ENCODE measurements at regions not wholly inside any gene's neighbourhood (a gene's known extent, or its start where the extent isn't known, plus 50 kb on each side); places are given as distances from the start of the nearest gene placed in this dataset.

GRCh38 chr3:66803721-66804695 lies 194.1 kb upstream of the KBTBD8 start:
- DNase-seq: no peak
- WGBS (ENCODE audit: insufficient coverage): no CpG with 5 or more reads among the region's 7 CpGs
- Histone ChIP-seq H3K79me2 (ENCODE audit: control insufficient read depth, insufficient read depth, low read length) (no peaks in the 10 kb centered on the region), H2AFZ (ENCODE audit: insufficient read depth, low read depth, low read length, poor library complexity, severe bottlenecking) (no peak overlapping the region), H3K9me3 (ENCODE audit: control extremely low read depth in 1 of 3, control insufficient read depth in 2 of 3, insufficient read depth in 1 of 3, low read length in 2 of 3) (no peaks in the 10 kb centered on the region), H3K4me2 (replicated peaks; ENCODE audit: low read depth, low read length, poor library complexity, severe bottlenecking) (no peak overlapping the region), H3K27me3 (replicated peaks in 1 of 4; ENCODE audit: control extremely low read depth in 1 of 4, control insufficient read depth in 3 of 4, insufficient read depth in 4 of 4, low read length in 3 of 4) (peaks cover 0 to 6% (median 1%) of the 10 kb centered on the region in 4 experiments), H3K4me1 (ENCODE audit: control insufficient read depth in 2 of 2, insufficient read depth in 2 of 2, low read length in 2 of 2) (no peaks in the 10 kb centered on the region), H3K36me3 (replicated peaks in 1 of 2; ENCODE audit: control extremely low read depth in 1 of 2, control insufficient read depth in 1 of 2, extremely low read depth in 1 of 2, insufficient read depth in 2 of 2, low read length in 1 of 2) (no peaks in the 10 kb centered on the region), H3K4me3 (ENCODE audit: control extremely low read depth in 1 of 5, extremely low read depth in 1 of 5, insufficient read depth in 1 of 5, low read depth in 2 of 5, low read length in 4 of 5) (no peak overlapping the region), H3K9ac (ENCODE audit: low read length) (no peak overlapping the region), H3K27ac (ENCODE audit: low read length in 2 of 2) (no peak overlapping the region), H4K20me1 (ENCODE audit: control insufficient read depth, insufficient read depth, low read length, poor library complexity, severe bottlenecking) (no peaks in the 10 kb centered on the region)
- TF ChIP-seq EZH2 (IDR thresholded peaks at IDR 0.05; ENCODE audit: borderline replicate concordance, insufficient read depth, low read depth, low read length, poor library complexity, severe bottlenecking): no peak
- TF ChIP-seq CTCF (IDR thresholded peaks at IDR 0.05): no peak
- Mint-ChIP-seq H3K27ac (no peak overlapping the region), H3K27me3 (peaks cover 21% of the 10 kb centered on the region), H3K4me1 (no peaks in the 10 kb centered on the region), H3K9me3 (ENCODE audit: insufficient read depth) (no peaks in the 10 kb centered on the region), H3K4me3 (no peak overlapping the region)
- POLR2A ChIA-PET: no interaction called here
- ATAC-seq (ENCODE audit: low read depth): no peak
- intact Hi-C loops (cut with micrococcal nuclease): no loop called here
- CTCF ChIA-PET: interaction anchor here (0.6 to 3.5 kb wide), 6 partner anchors 11 to 550 kb away, joined by 3 to 21 read pairs (median 8); no protein-coding TSS in a partner anchor

All from B cell (primary cell).